Testis (tissue), 2 donors: ENCODE measurements at regions not wholly inside any gene's neighbourhood (a gene's known extent, or its start where the extent isn't known, plus 50 kb on each side); places are given as distances from the start of the nearest gene placed in this dataset.

Experiments used
- POLR2A ChIP-seq: fragments of 450-650 bp; IDR thresholded peaks from one replicate; pipeline ENCODE4 v1.6.1; 2017; ENCODE audit warnings: antibody characterized with exemption, mild to moderate bottlenecking, moderate library complexity
- TF ChIP-seq, protein P1 (sequence below), 3 experiments: fragments of 450-650 bp in 2 of 3; fragments of 200-600 bp in 1 of 3; sonication (generic) in 1 of 3; IDR thresholded peaks; one replicate each; pipeline ENCODE4 v1.5.1; 2016 to 2019; ENCODE audit warnings: antibody characterized with exemption in 3 of 3, mild to moderate bottlenecking in 2 of 3, moderate library complexity in 1 of 3

- TF ChIP-seq, protein P1, sequence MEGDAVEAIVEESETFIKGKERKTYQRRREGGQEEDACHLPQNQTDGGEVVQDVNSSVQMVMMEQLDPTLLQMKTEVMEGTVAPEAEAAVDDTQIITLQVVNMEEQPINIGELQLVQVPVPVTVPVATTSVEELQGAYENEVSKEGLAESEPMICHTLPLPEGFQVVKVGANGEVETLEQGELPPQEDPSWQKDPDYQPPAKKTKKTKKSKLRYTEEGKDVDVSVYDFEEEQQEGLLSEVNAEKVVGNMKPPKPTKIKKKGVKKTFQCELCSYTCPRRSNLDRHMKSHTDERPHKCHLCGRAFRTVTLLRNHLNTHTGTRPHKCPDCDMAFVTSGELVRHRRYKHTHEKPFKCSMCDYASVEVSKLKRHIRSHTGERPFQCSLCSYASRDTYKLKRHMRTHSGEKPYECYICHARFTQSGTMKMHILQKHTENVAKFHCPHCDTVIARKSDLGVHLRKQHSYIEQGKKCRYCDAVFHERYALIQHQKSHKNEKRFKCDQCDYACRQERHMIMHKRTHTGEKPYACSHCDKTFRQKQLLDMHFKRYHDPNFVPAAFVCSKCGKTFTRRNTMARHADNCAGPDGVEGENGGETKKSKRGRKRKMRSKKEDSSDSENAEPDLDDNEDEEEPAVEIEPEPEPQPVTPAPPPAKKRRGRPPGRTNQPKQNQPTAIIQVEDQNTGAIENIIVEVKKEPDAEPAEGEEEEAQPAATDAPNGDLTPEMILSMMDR (IDR thresholded peaks at IDR 0.05): no peak
- no peak for TF ChIP-seq POLR2A
These were observed 97.8 kb upstream of the PALM2AKAP2 start for GRCh38 chr9:109682227-109682626.
